Spleen (tissue), 11 donors: ENCODE measurements at regions not wholly inside any gene's neighbourhood (a gene's known extent, or its start where the extent isn't known, plus 50 kb on each side); places are given as distances from the start of the nearest gene placed in this dataset.

Source experiments
- DNase-seq: peaks from one replicate; pipeline ENCODE4 v3.0.0-alpha.2; 2020
- H3K27ac ChIP-seq, 8 donors: fragments of 200-600 bp; sonication (generic) in 7 of 8; 1 replicate in 4 of 8; 2 replicates in 4 of 8; pipeline versions ENCODE4 v1.5.0 to v1.8.0; 2016 to 2021; ENCODE audit warnings: inconsistent platforms in 4 of 8, mild to moderate bottlenecking in 4 of 8, moderate library complexity in 1 of 8
- H3K27me3 ChIP-seq, 7 donors: fragments of 200-600 bp; sonication (generic) in 6 of 7; replicated peaks in 1 of 7; 1 replicate in 4 of 7; 2 replicates in 3 of 7; pipeline versions ENCODE4 v1.5.0 to v1.8.0; 2016 to 2021; ENCODE audit warnings: inconsistent platforms in 3 of 7, mild to moderate bottlenecking in 1 of 7
- H3K36me3 ChIP-seq, 6 donors: fragments of 200-600 bp; sonication (generic) in 5 of 6; 1 replicate in 4 of 6; 2 replicates in 2 of 6; pipeline versions ENCODE4 v1.5.0 to v1.8.0; 2016 to 2021; ENCODE audit warnings: inconsistent platforms in 2 of 6
- H3K4me1 ChIP-seq, 6 donors: fragments of 200-600 bp; sonication (generic) in 5 of 6; 1 replicate in 3 of 6; 2 replicates in 3 of 6; pipeline versions ENCODE4 v1.5.0 to v1.8.0; 2016 to 2021; ENCODE audit warnings: inconsistent platforms in 3 of 6
- H3K4me3 ChIP-seq, 8 donors: fragments of 200-600 bp; sonication (generic) in 7 of 8; 1 replicate in 4 of 8; 2 replicates in 4 of 8; pipeline versions ENCODE4 v1.5.0 to v1.8.0; 2016 to 2021; ENCODE audit warnings: inconsistent platforms in 4 of 8, mild to moderate bottlenecking in 4 of 8, moderate library complexity in 2 of 8
- H3K9me3 ChIP-seq, 8 donors: fragments of 200-600 bp; sonication (generic) in 7 of 8; 1 replicate in 4 of 8; 2 replicates in 4 of 8; pipeline versions ENCODE4 v1.5.0 to v1.8.0; 2016 to 2021; ENCODE audit warnings: inconsistent platforms in 4 of 8
- POLR2A ChIP-seq, 3 donors: fragments of 450-650 bp; IDR thresholded peaks; one replicate each; pipeline ENCODE4 v1.5.1; 2017; ENCODE audit warnings: antibody characterized with exemption in 3 of 3, mild to moderate bottlenecking in 1 of 3
- POLR2AphosphoS5 ChIP-seq, 3 donors: sonication (generic); formaldehyde crosslinking; IDR thresholded peaks; one replicate each; pipeline ENCODE4 v1.5.1; 2017; ENCODE audit warnings: antibody characterized with exemption in 3 of 3
- WGBS, 5 donors: extraction: QIAGEN DNeasy Blood & Tissue Kit in 3 of 5; methylation state at CpG; one replicate each; pipeline versions ENCODE4 v1.1.5 to v1.1.7; 2013 to 2018; 5-methylcytosine and 5-hydroxymethylcytosine counted together
- intact Hi-C: fragments of 100-400 bp; cut with DNase I; formaldehyde crosslinking; loops from one replicate; pipeline ENCODE4 v1.15.0; 2023; ENCODE audit warnings: low total_unique reads
- TF ChIP-seq, protein P1 (sequence below), 11 experiments: fragments of 200-600 bp in 7 of 11; fragments of 450-650 bp in 4 of 11; sonication (generic) in 4 of 11; IDR thresholded peaks in 8 of 11; conservative IDR thresholded peaks in 3 of 11; 1 replicate in 7 of 11; 2 replicates in 4 of 11; pipeline versions ENCODE4 v1.4.0 to v1.8.0; 2016 to 2021; ENCODE audit warnings: antibody characterized with exemption in 11 of 11, inconsistent platforms in 4 of 11, mild to moderate bottlenecking in 1 of 11
- donor health status: healthy with polysubstance abuse.
- donor health status: DM: no; HTN: no; CAD: no; lungs with moderate emphysema.
- donor health status: DM: no; HTN: no; CAD: no.
- donor health status: Bipolar disorder and iron deficiency.
- donor health status: healthy.
- donor health status: DM: no; HTN: no; CAD: no.
- donor health status: DM: yes; HTN: yes; CAD: no.

DNA sequence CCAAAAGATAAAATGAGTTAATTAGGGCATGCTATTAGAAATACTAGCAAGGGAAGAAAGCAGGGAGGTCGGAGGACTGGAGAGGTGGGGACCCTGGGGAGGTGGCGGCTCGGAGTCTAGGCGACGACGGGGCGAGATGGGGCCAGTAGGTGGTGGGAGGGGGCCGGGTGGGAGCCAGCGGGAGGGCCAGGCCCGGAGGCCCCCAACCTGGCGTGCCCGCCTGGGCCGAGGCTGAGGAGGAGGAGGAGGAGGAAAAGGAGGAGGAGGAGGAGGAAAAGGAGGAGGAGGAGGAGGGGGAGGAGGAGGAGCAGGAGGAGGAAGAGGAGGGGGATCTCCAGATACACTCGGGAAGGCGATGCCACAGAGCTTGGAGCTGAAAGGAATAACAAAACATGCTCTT, 426.2 kb downstream of the NR2F2 start:
- peaks cover 0 to 19% (median 0%) of the 10 kb centered on the region in 8 donors for H3K9me3 ChIP-seq
- TF ChIP-seq POLR2A (IDR thresholded peaks at IDR 0.05), result no peak
- TF ChIP-seq, protein P1, sequence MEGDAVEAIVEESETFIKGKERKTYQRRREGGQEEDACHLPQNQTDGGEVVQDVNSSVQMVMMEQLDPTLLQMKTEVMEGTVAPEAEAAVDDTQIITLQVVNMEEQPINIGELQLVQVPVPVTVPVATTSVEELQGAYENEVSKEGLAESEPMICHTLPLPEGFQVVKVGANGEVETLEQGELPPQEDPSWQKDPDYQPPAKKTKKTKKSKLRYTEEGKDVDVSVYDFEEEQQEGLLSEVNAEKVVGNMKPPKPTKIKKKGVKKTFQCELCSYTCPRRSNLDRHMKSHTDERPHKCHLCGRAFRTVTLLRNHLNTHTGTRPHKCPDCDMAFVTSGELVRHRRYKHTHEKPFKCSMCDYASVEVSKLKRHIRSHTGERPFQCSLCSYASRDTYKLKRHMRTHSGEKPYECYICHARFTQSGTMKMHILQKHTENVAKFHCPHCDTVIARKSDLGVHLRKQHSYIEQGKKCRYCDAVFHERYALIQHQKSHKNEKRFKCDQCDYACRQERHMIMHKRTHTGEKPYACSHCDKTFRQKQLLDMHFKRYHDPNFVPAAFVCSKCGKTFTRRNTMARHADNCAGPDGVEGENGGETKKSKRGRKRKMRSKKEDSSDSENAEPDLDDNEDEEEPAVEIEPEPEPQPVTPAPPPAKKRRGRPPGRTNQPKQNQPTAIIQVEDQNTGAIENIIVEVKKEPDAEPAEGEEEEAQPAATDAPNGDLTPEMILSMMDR (IDR thresholded peaks at IDR 0.05 in 8 of 11, conservative IDR thresholded peaks at IDR 0.05 in 3 of 11), result no peak
- no peak for TF ChIP-seq POLR2AphosphoS5 (IDR thresholded peaks at IDR 0.05)
- no peak overlapping the region for H3K27ac ChIP-seq
- intact Hi-C loops, result no loop called here
- 73 to 86% (median 74%) methylated on average over 6 to 15 of the region's 15 CpGs for WGBS, 5 donors
- no peaks in the 10 kb centered on the region for H3K36me3 ChIP-seq
- no peak overlapping the region for H3K4me3 ChIP-seq
- H3K27me3 ChIP-seq, result no peaks in the 10 kb centered on the region
- H3K4me1 ChIP-seq, result no peaks in the 10 kb centered on the region
- DNase-seq, result no peak

- no peaks in the 10 kb centered on the region for H3K4me1 ChIP-seq
- peaks cover 0 to 19% (median 0%) of the 10 kb centered on the region in 8 donors for H3K9me3 ChIP-seq
- no peak overlapping the region for H3K4me3 ChIP-seq
- intact Hi-C loops, result no loop called here
- TF ChIP-seq POLR2A (IDR thresholded peaks at IDR 0.05), result no peak
- TF ChIP-seq POLR2AphosphoS5 (IDR thresholded peaks at IDR 0.05), result no peak
- TF ChIP-seq, protein P1 (IDR thresholded peaks at IDR 0.05 in 8 of 11, conservative IDR thresholded peaks at IDR 0.05 in 3 of 11), result no peak
- H3K27ac ChIP-seq, result no peak overlapping the region
- no peaks in the 10 kb centered on the region for H3K36me3 ChIP-seq
- DNase-seq, result no peak
- H3K27me3 ChIP-seq, result no peaks in the 10 kb centered on the region
These were observed 432.1 kb downstream of the NR2F2 start for GRCh38 chr15:96762566-96762965.

- WGBS, 5 donors, result 80 to 92% (median 87%) methylated on average over 24 of the region's 24 CpGs
- H3K9me3 ChIP-seq, result peaks cover 0 to 6% (median 0%) of the 10 kb centered on the region in 8 donors
- intact Hi-C loops, result no loop called here
- H3K36me3 ChIP-seq, result no peaks in the 10 kb centered on the region
- no peaks in the 10 kb centered on the region for H3K27me3 ChIP-seq
- H3K4me3 ChIP-seq, result no peak overlapping the region
- TF ChIP-seq, protein P1 (IDR thresholded peaks at IDR 0.05 in 8 of 11, conservative IDR thresholded peaks at IDR 0.05 in 3 of 11), result no peak
- no peak for TF ChIP-seq POLR2AphosphoS5 (IDR thresholded peaks at IDR 0.05)
- TF ChIP-seq POLR2A (IDR thresholded peaks at IDR 0.05), result no peak
- no peak for DNase-seq
- H3K4me1 ChIP-seq, result no peaks in the 10 kb centered on the region
- H3K27ac ChIP-seq, result no peak overlapping the region
These were observed 434.0 kb downstream of the NR2F2 start for GRCh38 chr15:96764501-96764900.

- Histone ChIP-seq H3K27ac (no peak overlapping the region), H3K4me3 (no peak overlapping the region), H3K27me3 (no peaks in the 10 kb centered on the region), H3K9me3 (peaks cover 0 to 6% (median 0%) of the 10 kb centered on the region in 8 donors), H3K36me3 (no peaks in the 10 kb centered on the region), H3K4me1 (no peaks in the 10 kb centered on the region)
- WGBS, 5 donors, result 87 to 94% (median 91%) methylated on average over 3 to 8 of the region's 8 CpGs
- TF ChIP-seq, protein P1 (IDR thresholded peaks at IDR 0.05 in 8 of 11, conservative IDR thresholded peaks at IDR 0.05 in 3 of 11), result no peak
- TF ChIP-seq POLR2A (IDR thresholded peaks at IDR 0.05), result no peak
- TF ChIP-seq POLR2AphosphoS5 (IDR thresholded peaks at IDR 0.05), result no peak
- intact Hi-C loops, result no loop called here
- DNase-seq, result no peak
These were observed 434.4 kb downstream of the NR2F2 start for GRCh38 chr15:96764946-96765345.
